GM12878 (cell line): ENCODE measurements at regions not wholly inside any gene's neighbourhood (a gene's known extent, or its start where the extent isn't known, plus 50 kb on each side); places are given as distances from the start of the nearest gene placed in this dataset.
A peak's percentile ranks its signal among the peaks of the same experiment; 100 is the strongest.

Experiments used
- ATAC-seq: fragments of 200-7000 bp; cut with Tn5 transposase; 3 replicates; pipeline ENCODE4 v1.9.1; 2020; ENCODE audit warnings: mild to moderate bottlenecking, moderate library complexity
- BruUV-seq: library from RNA; stranded (reverse); fragments of 400-500 nt; replicated peaks from 2 replicates; lab custom pipeline; 2021; lab: Mats Ljungman, UMichigan
- CTCF ChIA-PET: fragments of 300-600 bp; sonication (Branson Sonifier 250); formaldehyde crosslinking; extraction: SDS; loops from one replicate; lab custom pipeline; 2021; ENCODE audit warnings: inconsistent platforms; lab: Yijun Ruan, JAX
- POLR2A ChIA-PET: fragments of 350-600 bp; formaldehyde crosslinking; extraction: SDS; loops from one replicate; lab custom pipeline; 2021; ENCODE audit warnings: inconsistent platforms; lab: Charles Lee
- RAD21 ChIA-PET: fragments of 300-600 bp; sonication (Branson Sonifier 250); formaldehyde crosslinking; loops from one replicate; lab custom pipeline; 2023; ENCODE audit warnings: antibody characterized with exemption; ENCODE audit not compliant: unreplicated experiment; lab: Charles Lee
- SMC1A ChIA-PET: fragments of 300-600 bp; sonication (Branson Sonifier 250); formaldehyde crosslinking; loops from one replicate; lab custom pipeline; 2023; ENCODE audit not compliant: unreplicated experiment, uncharacterized antibody; lab: Charles Lee
- DNase-seq: peaks from one replicate; pipeline ENCODE4 v3.0.0-alpha.2; 2011; ENCODE audit warnings: low read depth, low spot score
- FAIRE-seq: peaks from 3 replicates; lab custom pipeline; 2011; peaks lifted over from hg19 to GRCh38; lab: Jason Lieb, UNC
- H2AFZ ChIP-seq: 2 replicates; pipeline ENCODE4 v1.6.0; 2011; ENCODE audit warnings: low read depth, low read length, control low read depth; ENCODE audit not compliant: control insufficient read depth
- H3K27ac ChIP-seq: 2 replicates; pipeline ENCODE4 v1.5.1; 2011; ENCODE audit warnings: control low read depth; ENCODE audit not compliant: control insufficient read depth, insufficient read depth
- H3K27me3 ChIP-seq, 2 experiments: replicated peaks in 1 of 2; 2 replicates each; pipeline versions ENCODE4 v1.6.0 to v1.6.1; 2011; ENCODE audit warnings: low read length in 1 of 2; ENCODE audit not compliant: control insufficient read depth in 2 of 2, insufficient read depth in 2 of 2
- H3K36me3 ChIP-seq, 2 experiments: 2 replicates each; pipeline ENCODE4 v1.5.1; 2011; ENCODE audit warnings: low read length in 1 of 2; ENCODE audit not compliant: control insufficient read depth in 2 of 2, insufficient read depth in 2 of 2
- H3K4me1 ChIP-seq: 2 replicates; pipeline ENCODE4 v1.6.1; 2011; ENCODE audit warnings: mild to moderate bottlenecking, low read length, moderate library complexity, mixed read lengths; ENCODE audit not compliant: control insufficient read depth, insufficient read depth
- H3K4me2 ChIP-seq: 2 replicates; pipeline ENCODE4 v1.6.0; 2011; ENCODE audit warnings: control low read depth; ENCODE audit not compliant: control insufficient read depth, insufficient read depth
- H3K4me3 ChIP-seq: fragments of 200-600 bp; sonication (generic); 2 replicates; pipeline ENCODE4 v1.5.1; 2016
- H3K79me2 ChIP-seq: 2 replicates; pipeline ENCODE4 v1.6.0; 2011; ENCODE audit warnings: low read length; ENCODE audit not compliant: control insufficient read depth, insufficient read depth
- H3K9ac ChIP-seq: 2 replicates; pipeline ENCODE4 v1.8.0; 2011; ENCODE audit warnings: low read length, control low read depth, mixed read lengths; ENCODE audit not compliant: control insufficient read depth, insufficient read depth
- H3K9me3 ChIP-seq: replicated peaks from 3 replicates; pipeline ENCODE4 v1.5.1; 2011; ENCODE audit warnings: mild to moderate bottlenecking, low read length; ENCODE audit not compliant: control insufficient read depth, insufficient read depth
- H4K20me1 ChIP-seq: 2 replicates; pipeline ENCODE4 v1.6.0; 2011; ENCODE audit not compliant: control insufficient read depth, insufficient read depth
- JUND ChIP-seq: IDR thresholded peaks from 2 replicates; pipeline ENCODE4 v1.6.1; 2012; ENCODE audit warnings: low read depth, mild to moderate bottlenecking, low read length, improper control_type of control experiment, moderate library complexity
- PAX8 ChIP-seq: fragments of 450-650 bp; IDR thresholded peaks from 2 replicates; pipeline ENCODE4 v1.6.1; 2017; ENCODE audit warnings: mild to moderate bottlenecking, moderate library complexity
- RUNX3 ChIP-seq: IDR thresholded peaks from 2 replicates; pipeline ENCODE4 v1.6.1; 2012; ENCODE audit warnings: low read length, inconsistent platforms
- WGBS: methylation state at CpG from one replicate; pipeline ENCODE4 v1.1.6; 2016; ENCODE audit warnings: low lambda C conversion rate; ENCODE audit not compliant: insufficient replicate concordance, insufficient coverage; ENCODE audit errors: missing lambda C conversion rate; 5-methylcytosine and 5-hydroxymethylcytosine counted together
- in situ Hi-C: fragments of 300-500 bp; cut with MboI; formaldehyde crosslinking; loops from 9 replicates; pipeline ENCODE4 v1.14.3; 2018; ENCODE audit warnings: mixed read lengths
- intact Hi-C: fragments of 100-400 bp; cut with micrococcal nuclease; formaldehyde crosslinking; loops from one replicate; pipeline ENCODE4 v1.14.2; 2022; ENCODE audit not compliant: unreplicated experiment
- TF ChIP-seq, protein P1 (sequence below): fragments of 450-650 bp; IDR thresholded peaks from 2 replicates; pipeline ENCODE4 v1.6.1; 2017; ENCODE audit warnings: mild to moderate bottlenecking, moderate library complexity
- TF ChIP-seq, protein P2 (sequence below): fragments of 150-350 bp; IDR thresholded peaks from 2 replicates; pipeline ENCODE4 v1.6.1; 2016; ENCODE audit warnings: low read depth, low read length

- H3K4me2 ChIP-seq, result no peak overlapping the region
- FAIRE-seq, result peak; percentile 7
- WGBS, result 49% methylated on average over 2 of the region's 2 CpGs
- BruUV-seq, result no TSS peak
- no peak overlapping the region for H3K4me3 ChIP-seq
- no peak overlapping the region for H3K9ac ChIP-seq
- H3K27me3 ChIP-seq, result no peaks in the 10 kb centered on the region
- intact Hi-C loops, result no loop called here
- no peaks in the 10 kb centered on the region; the same call in 1 of the 3 replicates for H3K9me3 ChIP-seq
- H3K27ac ChIP-seq, result no peak overlapping the region
- H3K79me2 ChIP-seq, result no peaks in the 10 kb centered on the region
- ChIA-PET RAD21 (no interaction called here), POLR2A (no interaction called here), SMC1A (no interaction called here), CTCF (no interaction called here)
- in situ Hi-C loops, result no loop called here
- H3K4me1 ChIP-seq, result no peaks in the 10 kb centered on the region
- DNase-seq, result no peak
- TF ChIP-seq RUNX3, result 0 out of 2 replicates have a peak, but pooled peaks have one; percentile 40
- TF ChIP-seq JUND, result no peak
- no peak overlapping the region for H2AFZ ChIP-seq
- no peaks in the 10 kb centered on the region for H4K20me1 ChIP-seq
- no peak for ATAC-seq
- H3K36me3 ChIP-seq, result no peaks in the 10 kb centered on the region
Observed at GRCh38 chr3:144187531-144188210, 216.0 kb downstream of the DIPK2A start.

DNA sequence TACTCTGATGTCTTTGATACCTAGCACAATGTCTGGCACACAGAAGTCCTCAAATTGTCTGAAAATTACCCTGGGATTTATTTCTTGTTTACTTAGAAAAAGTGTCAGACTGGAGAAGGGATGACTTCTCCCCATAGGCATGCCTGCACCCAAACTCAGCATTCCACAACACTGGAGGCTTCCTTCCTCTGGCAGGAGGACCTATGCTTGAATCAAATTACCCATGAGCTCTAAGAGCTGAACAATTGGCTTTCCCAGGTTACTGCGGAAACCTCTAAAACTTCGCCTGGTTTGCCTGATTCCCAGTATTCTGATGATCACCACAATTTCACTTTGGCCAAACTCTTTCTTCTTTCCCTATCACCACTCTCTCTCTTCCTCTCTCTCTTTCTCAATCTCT lies 217.4 kb downstream of the DIPK2A start:
- no TSS peak for BruUV-seq
- Histone ChIP-seq H3K27ac (no peak overlapping the region), H3K36me3 (no peaks in the 10 kb centered on the region), H3K27me3 (no peaks in the 10 kb centered on the region), H3K79me2 (no peaks in the 10 kb centered on the region), H3K4me1 (no peaks in the 10 kb centered on the region), H3K9ac (no peak overlapping the region), H4K20me1 (no peaks in the 10 kb centered on the region), H3K9me3 (no peaks in the 10 kb centered on the region; the same call in 1 of the 3 replicates), H2AFZ (no peak overlapping the region), H3K4me3 (no peak overlapping the region), H3K4me2 (no peak overlapping the region)
- FAIRE-seq, result no peak
- ChIA-PET POLR2A (no interaction called here), SMC1A (no interaction called here), CTCF (no interaction called here), RAD21 (no interaction called here)
- no peak for ATAC-seq
- in situ Hi-C loops (no loop called here), intact Hi-C loops (no loop called here)
- WGBS, result 46% methylated on average over 2 of the region's 2 CpGs
- DNase-seq, result no peak
- TF ChIP-seq PAX8, result no peak
- TF ChIP-seq, protein P1, sequence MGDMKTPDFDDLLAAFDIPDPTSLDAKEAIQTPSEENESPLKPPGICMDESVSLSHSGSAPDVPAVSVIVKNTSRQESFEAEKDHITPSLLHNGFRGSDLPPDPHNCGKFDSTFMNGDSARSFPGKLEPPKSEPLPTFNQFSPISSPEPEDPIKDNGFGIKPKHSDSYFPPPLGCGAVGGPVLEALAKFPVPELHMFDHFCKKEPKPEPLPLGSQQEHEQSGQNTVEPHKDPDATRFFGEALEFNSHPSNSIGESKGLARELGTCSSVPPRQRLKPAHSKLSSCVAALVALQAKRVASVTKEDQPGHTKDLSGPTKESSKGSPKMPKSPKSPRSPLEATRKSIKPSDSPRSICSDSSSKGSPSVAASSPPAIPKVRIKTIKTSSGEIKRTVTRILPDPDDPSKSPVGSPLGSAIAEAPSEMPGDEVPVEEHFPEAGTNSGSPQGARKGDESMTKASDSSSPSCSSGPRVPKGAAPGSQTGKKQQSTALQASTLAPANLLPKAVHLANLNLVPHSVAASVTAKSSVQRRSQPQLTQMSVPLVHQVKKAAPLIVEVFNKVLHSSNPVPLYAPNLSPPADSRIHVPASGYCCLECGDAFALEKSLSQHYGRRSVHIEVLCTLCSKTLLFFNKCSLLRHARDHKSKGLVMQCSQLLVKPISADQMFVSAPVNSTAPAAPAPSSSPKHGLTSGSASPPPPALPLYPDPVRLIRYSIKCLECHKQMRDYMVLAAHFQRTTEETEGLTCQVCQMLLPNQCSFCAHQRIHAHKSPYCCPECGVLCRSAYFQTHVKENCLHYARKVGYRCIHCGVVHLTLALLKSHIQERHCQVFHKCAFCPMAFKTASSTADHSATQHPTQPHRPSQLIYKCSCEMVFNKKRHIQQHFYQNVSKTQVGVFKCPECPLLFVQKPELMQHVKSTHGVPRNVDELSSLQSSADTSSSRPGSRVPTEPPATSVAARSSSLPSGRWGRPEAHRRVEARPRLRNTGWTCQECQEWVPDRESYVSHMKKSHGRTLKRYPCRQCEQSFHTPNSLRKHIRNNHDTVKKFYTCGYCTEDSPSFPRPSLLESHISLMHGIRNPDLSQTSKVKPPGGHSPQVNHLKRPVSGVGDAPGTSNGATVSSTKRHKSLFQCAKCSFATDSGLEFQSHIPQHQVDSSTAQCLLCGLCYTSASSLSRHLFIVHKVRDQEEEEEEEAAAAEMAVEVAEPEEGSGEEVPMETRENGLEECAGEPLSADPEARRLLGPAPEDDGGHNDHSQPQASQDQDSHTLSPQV, result no peak
- TF ChIP-seq, protein P2, sequence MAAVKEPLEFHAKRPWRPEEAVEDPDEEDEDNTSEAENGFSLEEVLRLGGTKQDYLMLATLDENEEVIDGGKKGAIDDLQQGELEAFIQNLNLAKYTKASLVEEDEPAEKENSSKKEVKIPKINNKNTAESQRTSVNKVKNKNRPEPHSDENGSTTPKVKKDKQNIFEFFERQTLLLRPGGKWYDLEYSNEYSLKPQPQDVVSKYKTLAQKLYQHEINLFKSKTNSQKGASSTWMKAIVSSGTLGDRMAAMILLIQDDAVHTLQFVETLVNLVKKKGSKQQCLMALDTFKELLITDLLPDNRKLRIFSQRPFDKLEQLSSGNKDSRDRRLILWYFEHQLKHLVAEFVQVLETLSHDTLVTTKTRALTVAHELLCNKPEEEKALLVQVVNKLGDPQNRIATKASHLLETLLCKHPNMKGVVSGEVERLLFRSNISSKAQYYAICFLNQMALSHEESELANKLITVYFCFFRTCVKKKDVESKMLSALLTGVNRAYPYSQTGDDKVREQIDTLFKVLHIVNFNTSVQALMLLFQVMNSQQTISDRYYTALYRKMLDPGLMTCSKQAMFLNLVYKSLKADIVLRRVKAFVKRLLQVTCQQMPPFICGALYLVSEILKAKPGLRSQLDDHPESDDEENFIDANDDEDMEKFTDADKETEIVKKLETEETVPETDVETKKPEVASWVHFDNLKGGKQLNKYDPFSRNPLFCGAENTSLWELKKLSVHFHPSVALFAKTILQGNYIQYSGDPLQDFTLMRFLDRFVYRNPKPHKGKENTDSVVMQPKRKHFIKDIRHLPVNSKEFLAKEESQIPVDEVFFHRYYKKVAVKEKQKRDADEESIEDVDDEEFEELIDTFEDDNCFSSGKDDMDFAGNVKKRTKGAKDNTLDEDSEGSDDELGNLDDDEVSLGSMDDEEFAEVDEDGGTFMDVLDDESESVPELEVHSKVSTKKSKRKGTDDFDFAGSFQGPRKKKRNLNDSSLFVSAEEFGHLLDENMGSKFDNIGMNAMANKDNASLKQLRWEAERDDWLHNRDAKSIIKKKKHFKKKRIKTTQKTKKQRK, result no peak
